Nephron progenitor cell (in vitro differentiated cells): ENCODE measurements at regions not wholly inside any gene's neighbourhood (a gene's known extent, or its start where the extent isn't known, plus 50 kb on each side); places are given as distances from the start of the nearest gene placed in this dataset.

Experiments used
- DNase-seq: peaks from one replicate; pipeline ENCODE4 v3.0.0; 2021
- H3K27ac Mint-ChIP-seq: 2 replicates; pipeline ENCODE4 v1.8.0; 2021; ENCODE audit warnings: mild to moderate bottlenecking, moderate library complexity, mixed read lengths
- H3K27me3 Mint-ChIP-seq: 2 replicates; pipeline ENCODE4 v1.8.0; 2021; ENCODE audit warnings: mild to moderate bottlenecking, low read depth, mixed read lengths; ENCODE audit not compliant: poor library complexity
- H3K36me3 Mint-ChIP-seq: 2 replicates; pipeline ENCODE4 v1.8.0; 2021; ENCODE audit warnings: low read depth, mixed read lengths
- H3K4me1 Mint-ChIP-seq: 2 replicates; pipeline ENCODE4 v1.8.0; 2021; ENCODE audit warnings: mixed read lengths
- H3K4me3 Mint-ChIP-seq: 2 replicates; pipeline ENCODE4 v1.8.0; 2021; ENCODE audit warnings: mild to moderate bottlenecking, moderate library complexity, mixed read lengths
- H3K9me3 Mint-ChIP-seq: 2 replicates; pipeline ENCODE4 v1.8.0; 2021; ENCODE audit warnings: mild to moderate bottlenecking, moderate library complexity, mixed read lengths
- TF ChIP-seq, protein P1 (sequence below): fragments of 200-600 bp; sonication (generic); IDR thresholded peaks from 2 replicates; pipeline ENCODE4 v1.5.0; 2021; ENCODE audit warnings: antibody characterized with exemption

DNA sequence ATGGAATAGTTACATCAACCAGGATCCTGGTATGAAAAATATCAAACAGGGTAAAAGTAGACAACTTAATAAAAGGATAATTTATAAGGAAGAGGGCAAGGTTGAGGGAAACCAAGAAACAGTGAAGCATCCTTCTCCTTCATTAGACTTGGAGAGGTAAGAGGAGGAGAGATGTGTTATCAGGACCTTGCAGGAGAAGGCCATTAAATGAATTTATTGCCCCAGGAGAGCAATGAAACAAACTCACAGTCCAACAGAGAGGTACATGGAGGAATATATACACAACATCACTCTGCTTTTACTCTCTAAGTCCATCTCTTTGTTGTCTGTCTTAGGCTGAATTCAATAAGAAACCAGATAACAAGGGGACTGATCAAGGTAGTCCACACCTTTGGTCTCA lies 966.2 kb downstream of the SORCS1 start:
- Mint-ChIP-seq H3K4me3 (no peak overlapping the region), H3K4me1 (peaks cover 6% of the 10 kb centered on the region), H3K27me3 (no peaks in the 10 kb centered on the region), H3K27ac (no peak overlapping the region), H3K9me3 (no peaks in the 10 kb centered on the region), H3K36me3 (no peaks in the 10 kb centered on the region)
- TF ChIP-seq, protein P1, sequence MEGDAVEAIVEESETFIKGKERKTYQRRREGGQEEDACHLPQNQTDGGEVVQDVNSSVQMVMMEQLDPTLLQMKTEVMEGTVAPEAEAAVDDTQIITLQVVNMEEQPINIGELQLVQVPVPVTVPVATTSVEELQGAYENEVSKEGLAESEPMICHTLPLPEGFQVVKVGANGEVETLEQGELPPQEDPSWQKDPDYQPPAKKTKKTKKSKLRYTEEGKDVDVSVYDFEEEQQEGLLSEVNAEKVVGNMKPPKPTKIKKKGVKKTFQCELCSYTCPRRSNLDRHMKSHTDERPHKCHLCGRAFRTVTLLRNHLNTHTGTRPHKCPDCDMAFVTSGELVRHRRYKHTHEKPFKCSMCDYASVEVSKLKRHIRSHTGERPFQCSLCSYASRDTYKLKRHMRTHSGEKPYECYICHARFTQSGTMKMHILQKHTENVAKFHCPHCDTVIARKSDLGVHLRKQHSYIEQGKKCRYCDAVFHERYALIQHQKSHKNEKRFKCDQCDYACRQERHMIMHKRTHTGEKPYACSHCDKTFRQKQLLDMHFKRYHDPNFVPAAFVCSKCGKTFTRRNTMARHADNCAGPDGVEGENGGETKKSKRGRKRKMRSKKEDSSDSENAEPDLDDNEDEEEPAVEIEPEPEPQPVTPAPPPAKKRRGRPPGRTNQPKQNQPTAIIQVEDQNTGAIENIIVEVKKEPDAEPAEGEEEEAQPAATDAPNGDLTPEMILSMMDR: no peak
- DNase-seq: no peak

DNA sequence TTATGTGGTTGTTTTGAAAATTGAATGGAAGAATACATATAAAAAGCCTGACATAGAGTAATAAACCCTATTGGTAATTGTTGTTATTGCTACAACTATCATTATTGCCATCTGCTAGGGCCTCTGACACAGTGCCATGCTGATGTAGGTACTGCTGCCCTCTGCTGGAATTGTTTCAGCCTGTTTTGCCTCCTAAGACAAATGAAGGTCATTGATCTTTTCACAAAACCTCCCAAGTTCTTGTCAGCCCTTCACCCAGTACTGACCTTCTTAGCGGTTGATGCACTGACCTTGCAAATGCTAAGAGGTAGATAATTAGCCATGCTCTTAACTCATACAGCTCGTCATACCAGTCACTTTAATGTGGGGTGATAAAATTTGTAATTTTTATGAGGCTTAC lies 975.2 kb downstream of the SORCS1 start:
- Mint-ChIP-seq H3K4me3 (no peak overlapping the region), H3K27ac (no peak overlapping the region), H3K27me3 (peaks cover 4% of the 10 kb centered on the region), H3K36me3 (no peaks in the 10 kb centered on the region), H3K9me3 (no peaks in the 10 kb centered on the region), H3K4me1 (no peaks in the 10 kb centered on the region)
- TF ChIP-seq, protein P1: peak; percentile 66
- peak; percentile 40 for DNase-seq

DNA sequence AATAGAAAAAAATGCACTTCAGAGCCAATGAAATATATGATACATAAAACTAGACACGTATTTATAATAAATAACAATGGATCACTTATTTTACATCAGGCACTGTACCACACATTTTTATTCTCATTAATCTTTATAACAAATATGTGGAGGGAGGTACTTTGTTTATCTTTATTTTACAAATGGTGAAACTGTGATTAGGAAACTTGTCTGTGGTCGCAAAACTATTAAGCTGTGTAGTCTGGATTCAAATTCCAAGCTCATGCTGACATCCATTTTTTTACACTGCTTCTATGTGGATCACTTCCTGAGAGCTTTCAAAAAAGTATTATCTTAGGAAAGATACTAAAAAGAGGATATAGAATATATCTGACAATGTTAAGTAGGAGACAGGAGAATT lies 978.6 kb downstream of the SORCS1 start:
- no peak for DNase-seq
- Mint-ChIP-seq H3K4me1 (no peaks in the 10 kb centered on the region), H3K27ac (no peak overlapping the region), H3K4me3 (no peak overlapping the region), H3K9me3 (no peaks in the 10 kb centered on the region), H3K36me3 (no peaks in the 10 kb centered on the region), H3K27me3 (peaks cover 4% of the 10 kb centered on the region)
- TF ChIP-seq, protein P1: no peak

DNA sequence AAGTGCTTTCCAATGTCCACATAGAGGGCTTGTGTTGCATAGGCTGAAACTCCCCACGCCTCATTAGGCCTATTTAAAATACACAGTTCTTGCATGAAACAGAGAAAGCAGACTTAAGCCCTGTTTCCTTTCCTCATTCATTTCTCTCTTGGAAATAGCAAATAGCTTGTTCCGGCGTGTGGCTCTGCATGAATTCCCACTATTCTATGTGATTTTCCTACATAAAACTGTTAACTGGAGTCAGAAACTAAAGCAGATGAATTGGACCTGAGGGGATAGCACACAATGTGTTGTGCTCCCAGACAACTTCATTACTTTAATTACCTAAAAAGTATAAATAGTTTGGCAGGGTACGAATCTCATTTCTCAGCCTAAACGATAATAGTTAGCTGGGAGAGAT lies 981.5 kb downstream of the SORCS1 start:
- TF ChIP-seq, protein P1: no peak
- no peak for DNase-seq
- Mint-ChIP-seq H3K27me3 (peaks cover 4% of the 10 kb centered on the region), H3K27ac (peak overlapping the region; percentile 58), H3K4me1 (no peaks in the 10 kb centered on the region), H3K4me3 (no peak overlapping the region), H3K9me3 (no peaks in the 10 kb centered on the region), H3K36me3 (no peaks in the 10 kb centered on the region)

DNA sequence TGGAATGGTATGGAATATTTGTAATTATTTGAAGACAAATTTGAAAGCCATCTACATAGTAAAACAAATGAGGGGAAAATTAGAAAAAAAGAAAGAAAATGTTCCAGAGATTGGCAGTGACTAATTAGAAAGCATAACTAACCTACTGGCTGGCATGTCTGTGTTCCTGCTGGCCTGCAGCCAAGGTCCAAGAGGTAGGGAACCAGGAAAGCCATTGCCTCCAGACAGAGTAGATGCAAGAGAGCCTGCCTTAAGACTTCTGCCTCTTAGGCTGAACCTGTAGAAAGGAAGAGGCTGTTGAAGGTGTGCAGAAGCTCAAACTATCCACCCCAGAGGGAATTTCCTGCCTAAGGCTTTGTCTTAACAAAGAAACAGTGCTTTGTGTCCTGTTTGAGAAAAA lies 982.0 kb downstream of the SORCS1 start:
- Mint-ChIP-seq H3K4me1 (no peaks in the 10 kb centered on the region), H3K27ac (no peak overlapping the region), H3K27me3 (peaks cover 4% of the 10 kb centered on the region), H3K4me3 (no peak overlapping the region), H3K36me3 (no peaks in the 10 kb centered on the region), H3K9me3 (no peaks in the 10 kb centered on the region)
- no peak for DNase-seq
- TF ChIP-seq, protein P1: no peak

DNA sequence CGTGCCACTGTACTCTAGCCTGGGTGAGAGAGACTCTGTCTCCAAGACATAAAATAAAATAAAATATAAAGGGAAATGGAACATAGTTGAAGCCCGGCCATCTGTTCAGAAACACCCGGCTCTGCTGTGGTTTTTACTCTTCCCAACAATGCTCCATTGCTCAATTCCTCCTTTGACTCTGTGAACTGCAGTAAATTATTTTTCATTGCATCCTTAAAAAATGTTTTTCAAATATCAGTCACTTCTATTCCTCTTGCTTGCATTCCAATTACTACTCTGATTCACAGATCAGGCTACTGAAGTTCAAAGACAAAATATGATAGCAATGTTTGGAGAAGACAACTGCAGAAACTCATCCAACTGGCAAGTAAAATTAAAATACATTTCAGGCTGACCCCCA lies 983.0 kb downstream of the SORCS1 start:
- Mint-ChIP-seq H3K4me1 (no peaks in the 10 kb centered on the region), H3K27me3 (peaks cover 4% of the 10 kb centered on the region), H3K27ac (no peak overlapping the region), H3K36me3 (no peaks in the 10 kb centered on the region), H3K9me3 (no peaks in the 10 kb centered on the region), H3K4me3 (no peak overlapping the region)
- TF ChIP-seq, protein P1: no peak
- DNase-seq: no peak
